Activated T-helper 1 cell treated with anti-CD3 and anti-CD28 coated beads, Interleukin-12 subunit alpha, Interleukin-12 subunit beta, Interleukin-2, Interleukin-4 antibody, amounts not matched to agents 30 ng/mL and 10 ng/mL and 1 ng/mL, durations not matched to agents 14 hours and 24 hours and 36 hours (primary cell): ENCODE measurements at regions not wholly inside any gene's neighbourhood (a gene's known extent, or its start where the extent isn't known, plus 50 kb on each side); places are given as distances from the start of the nearest gene placed in this dataset.
A peak's percentile ranks its signal among the peaks of the same experiment; 100 is the strongest.

Source experiments
- DNase-seq: peaks from one replicate; pipeline ENCODE4 v3.0.0; 2021; ENCODE audit warnings: low spot score
- H3K27ac Mint-ChIP-seq: one replicate; pipeline ENCODE4 v1.8.0; 2021; ENCODE audit warnings: mild to moderate bottlenecking, mixed read lengths
- H3K27me3 Mint-ChIP-seq: one replicate; pipeline ENCODE4 v1.8.0; 2022; ENCODE audit warnings: mild to moderate bottlenecking, moderate library complexity, mixed read lengths; ENCODE audit not compliant: insufficient read depth
- H3K36me3 Mint-ChIP-seq: one replicate; pipeline ENCODE4 v1.8.0; 2021; ENCODE audit warnings: low read depth, mixed read lengths
- H3K4me1 Mint-ChIP-seq: one replicate; pipeline ENCODE4 v1.8.0; 2021; ENCODE audit warnings: low read depth, mixed read lengths
- H3K4me3 Mint-ChIP-seq: one replicate; pipeline ENCODE4 v1.8.0; 2021; ENCODE audit warnings: mild to moderate bottlenecking, moderate library complexity, mixed read lengths
- H3K9me3 Mint-ChIP-seq: one replicate; pipeline ENCODE4 v1.8.0; 2021; ENCODE audit warnings: mixed read lengths
- intact Hi-C: fragments of 100-400 bp; cut with micrococcal nuclease; formaldehyde crosslinking; loops from one replicate; pipeline ENCODE4 v1.15.1; 2024

DNA sequence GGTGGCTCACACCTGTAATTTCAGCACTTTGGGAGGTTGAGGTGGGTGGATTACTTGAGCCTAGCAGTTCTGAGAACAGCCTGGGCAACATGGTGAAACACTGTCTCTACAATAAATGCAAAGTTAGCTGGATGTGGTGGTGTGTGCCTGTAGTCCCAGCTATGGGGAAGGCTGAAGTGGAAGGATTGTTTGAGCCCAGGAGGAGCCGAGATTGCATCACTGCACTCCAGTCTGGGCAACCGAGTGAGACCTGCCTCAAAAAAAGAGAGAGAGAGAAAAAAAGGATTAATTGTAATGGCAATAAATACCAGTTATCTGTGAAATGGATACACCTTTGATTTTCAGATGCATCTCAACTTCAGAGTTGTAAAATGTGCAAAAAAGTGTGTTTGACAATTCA is 58.8 kb downstream of the SPRY1 start:
- H3K4me1 Mint-ChIP-seq, result peaks cover 12% of the 10 kb centered on the region
- no peak overlapping the region for H3K27ac Mint-ChIP-seq
- intact Hi-C loops, result loop anchor here (2.0 kb wide), 1 partner anchor 23 kb away; no protein-coding TSS in a partner anchor
- no peak for DNase-seq
- no peaks in the 10 kb centered on the region for H3K27me3 Mint-ChIP-seq
- H3K36me3 Mint-ChIP-seq, result peaks cover 2% of the 10 kb centered on the region
- H3K4me3 Mint-ChIP-seq, result no peak overlapping the region
- peaks cover 4% of the 10 kb centered on the region for H3K9me3 Mint-ChIP-seq

DNA sequence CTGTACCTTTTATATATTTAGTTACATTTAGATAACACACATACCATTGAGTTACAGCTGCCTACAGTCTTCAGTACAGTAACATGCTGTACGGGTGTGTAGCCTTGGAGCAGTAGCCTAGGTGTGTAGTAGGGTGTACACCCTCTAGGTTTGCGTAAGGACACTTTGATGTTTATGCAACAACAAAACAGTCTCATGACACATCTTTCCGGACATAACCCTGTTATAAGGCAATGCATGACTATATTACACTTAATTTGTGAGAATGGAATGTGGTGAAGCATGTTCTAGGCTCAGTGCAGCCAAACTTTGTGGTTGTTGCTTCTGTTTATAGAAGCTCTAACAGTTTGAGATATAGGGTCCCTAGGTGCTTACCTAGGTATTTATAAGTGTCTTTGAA is 65.4 kb downstream of the SPRY1 start:
- Mint-ChIP-seq H3K36me3 (no peaks in the 10 kb centered on the region), H3K27me3 (peaks cover 8% of the 10 kb centered on the region)

DNA sequence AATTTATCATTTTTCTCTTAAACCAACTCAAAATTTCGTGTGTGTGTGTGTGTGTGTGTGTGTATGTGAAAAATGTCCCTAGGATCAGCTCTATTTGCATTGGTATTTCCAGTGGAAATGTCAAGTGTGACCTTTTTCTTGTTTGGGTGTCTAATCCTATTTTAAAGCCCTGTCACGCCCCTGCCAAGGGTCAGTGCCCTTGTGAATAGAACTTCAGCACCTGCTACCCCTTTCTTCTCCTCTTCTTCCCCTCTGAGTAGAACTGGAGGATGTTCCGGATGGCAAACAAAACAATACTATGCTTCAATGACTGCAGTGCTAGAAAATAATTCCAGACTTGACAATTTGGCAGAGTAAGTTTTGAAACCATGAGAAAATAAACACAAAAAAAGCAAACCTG is 67.3 kb downstream of the SPRY1 start:
- intact Hi-C loops, result loop anchor here (2.0 kb wide), 1 partner anchor 13 kb away; no protein-coding TSS in a partner anchor
- Mint-ChIP-seq H3K36me3 (no peaks in the 10 kb centered on the region), H3K4me3 (no peak overlapping the region), H3K4me1 (peaks cover 6% of the 10 kb centered on the region), H3K9me3 (no peaks in the 10 kb centered on the region), H3K27me3 (peaks cover 8% of the 10 kb centered on the region), H3K27ac (no peak overlapping the region)
- no peak for DNase-seq

More for the DNA sequence above, 65.4 kb downstream of the SPRY1 start:
- no peaks in the 10 kb centered on the region for H3K9me3 Mint-ChIP-seq
- H3K4me3 Mint-ChIP-seq, result no peak overlapping the region
- H3K27ac Mint-ChIP-seq, result no peak overlapping the region
- no peak for DNase-seq
- intact Hi-C loops, result no loop called here
- H3K4me1 Mint-ChIP-seq, result peaks cover 6% of the 10 kb centered on the region

DNA sequence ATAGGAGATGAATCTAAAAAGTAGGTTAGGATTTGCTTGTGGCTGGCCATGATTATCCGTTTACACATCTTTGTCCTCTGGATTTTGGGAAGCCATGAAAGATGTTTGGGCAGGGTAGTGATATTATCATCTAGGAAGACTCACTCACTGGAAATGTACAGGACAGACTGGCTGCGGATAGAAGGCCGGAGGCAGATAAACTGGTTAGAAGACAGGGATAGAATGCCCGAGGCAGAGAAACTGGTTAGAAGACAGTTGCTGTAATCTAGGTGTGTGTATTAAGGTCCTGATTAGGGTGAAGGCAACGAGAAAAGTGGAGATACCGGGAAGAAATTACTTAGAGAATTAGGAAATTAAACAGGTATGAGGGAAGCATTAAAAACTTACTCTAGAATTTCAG is 68.8 kb downstream of the SPRY1 start:
- Mint-ChIP-seq H3K4me3 (no peak overlapping the region), H3K27me3 (peaks cover 8% of the 10 kb centered on the region), H3K4me1 (peaks cover 6% of the 10 kb centered on the region)

DNA sequence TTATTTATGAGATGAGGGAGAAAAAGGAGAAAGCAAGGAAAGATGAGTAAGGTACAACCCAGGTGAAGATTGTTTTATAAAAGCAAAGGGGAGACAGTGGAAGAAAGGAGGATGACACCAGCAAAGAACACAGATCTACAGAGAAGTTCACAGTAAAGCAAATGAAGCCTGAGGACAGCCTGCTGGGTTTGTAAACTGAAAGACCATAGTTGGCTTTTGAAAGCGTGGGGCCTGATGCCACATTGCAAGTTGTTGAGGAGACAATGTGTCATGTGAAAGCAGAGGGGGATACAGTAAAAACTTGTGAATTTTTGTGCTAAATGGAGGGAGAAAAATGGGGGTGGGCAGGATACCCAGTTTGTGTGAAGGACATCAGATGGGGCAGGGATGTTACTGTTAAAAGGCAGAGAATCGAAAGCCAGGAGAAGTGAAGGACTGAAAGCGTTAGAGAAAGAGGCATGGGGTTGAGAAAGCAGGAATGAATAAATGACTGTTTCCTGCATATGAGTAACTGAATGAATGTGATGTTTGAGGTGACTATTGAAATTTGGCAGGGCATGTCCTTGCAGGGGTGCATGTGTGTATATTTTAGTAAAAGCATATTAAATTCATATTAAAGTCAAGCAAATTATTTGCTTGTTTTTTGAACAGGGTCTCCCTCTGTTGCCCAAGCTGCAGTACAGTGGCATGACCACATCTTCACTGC is 69.6 kb downstream of the SPRY1 start:
- no peaks in the 10 kb centered on the region for H3K9me3 Mint-ChIP-seq
- DNase-seq, result no peak
- no peaks in the 10 kb centered on the region for H3K36me3 Mint-ChIP-seq
- peaks cover 8% of the 10 kb centered on the region for H3K27me3 Mint-ChIP-seq
- intact Hi-C loops, result no loop called here
- no peak overlapping the region for H3K4me3 Mint-ChIP-seq
- no peak overlapping the region for H3K27ac Mint-ChIP-seq
- H3K4me1 Mint-ChIP-seq, result peaks cover 6% of the 10 kb centered on the region

More for the DNA sequence above, 68.8 kb downstream of the SPRY1 start:
- no peak for DNase-seq
- Mint-ChIP-seq H3K9me3 (no peaks in the 10 kb centered on the region), H3K36me3 (no peaks in the 10 kb centered on the region), H3K27ac (no peak overlapping the region)
- intact Hi-C loops, result loop anchor here (2.0 kb wide), 1 partner anchor 15 kb away; no protein-coding TSS in a partner anchor

DNA sequence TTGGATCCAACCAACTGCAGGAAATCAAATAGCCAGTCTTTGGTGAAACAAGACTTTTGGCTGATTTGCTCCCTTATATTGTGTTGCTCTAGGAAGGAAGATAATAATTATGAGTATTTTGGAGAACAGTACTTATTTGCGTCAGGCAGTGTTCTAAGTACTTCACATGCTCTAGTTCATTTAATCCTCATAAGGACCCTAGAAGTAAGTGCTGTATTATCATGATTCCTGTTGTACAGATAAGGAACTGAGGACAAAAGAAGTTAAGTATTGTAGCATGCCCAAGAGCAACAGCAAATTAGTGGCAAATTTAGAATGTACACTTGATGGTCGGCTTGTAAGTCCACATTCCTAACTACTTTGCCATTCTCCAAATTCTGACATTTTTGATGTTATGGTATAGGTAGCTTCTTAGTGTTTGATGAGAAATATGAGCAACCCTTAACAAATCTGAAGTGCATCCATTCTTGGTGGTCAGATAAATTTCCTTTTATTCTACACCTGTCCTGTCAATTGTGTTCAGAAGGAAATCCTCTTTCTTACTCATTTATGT is 72.0 kb downstream of the SPRY1 start:
- intact Hi-C loops, result no loop called here
- no peak overlapping the region for H3K27ac Mint-ChIP-seq
- no peak overlapping the region for H3K4me3 Mint-ChIP-seq
- H3K4me1 Mint-ChIP-seq, result peaks cover 6% of the 10 kb centered on the region
- H3K27me3 Mint-ChIP-seq, result peaks cover 8% of the 10 kb centered on the region
- H3K9me3 Mint-ChIP-seq, result no peaks in the 10 kb centered on the region
- no peak for DNase-seq
- peaks cover 1% of the 10 kb centered on the region for H3K36me3 Mint-ChIP-seq

DNA sequence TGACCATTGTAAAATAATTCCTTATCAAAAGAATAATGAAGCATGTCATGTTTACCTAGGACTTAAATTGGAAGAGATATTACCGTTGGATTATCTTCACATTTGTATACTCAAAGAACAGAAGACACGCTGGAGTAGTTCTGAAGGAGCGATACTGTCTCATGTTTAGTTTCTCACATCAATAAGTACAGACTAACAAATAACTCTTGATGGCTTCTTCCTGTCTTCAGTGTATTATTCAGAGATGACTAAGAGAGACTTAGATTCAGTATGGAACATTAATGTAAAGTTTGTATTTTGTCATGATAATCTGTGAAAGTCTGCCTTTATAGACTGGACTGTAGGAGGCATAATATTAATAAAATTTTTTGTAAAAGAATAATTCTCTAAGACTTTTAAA is 72.7 kb downstream of the SPRY1 start:
- Mint-ChIP-seq H3K4me3 (no peak overlapping the region), H3K4me1 (peaks cover 6% of the 10 kb centered on the region), H3K9me3 (no peaks in the 10 kb centered on the region), H3K36me3 (peaks cover 1% of the 10 kb centered on the region), H3K27ac (no peak overlapping the region), H3K27me3 (peaks cover 3% of the 10 kb centered on the region)
- DNase-seq, result no peak
- intact Hi-C loops, result no loop called here

DNA sequence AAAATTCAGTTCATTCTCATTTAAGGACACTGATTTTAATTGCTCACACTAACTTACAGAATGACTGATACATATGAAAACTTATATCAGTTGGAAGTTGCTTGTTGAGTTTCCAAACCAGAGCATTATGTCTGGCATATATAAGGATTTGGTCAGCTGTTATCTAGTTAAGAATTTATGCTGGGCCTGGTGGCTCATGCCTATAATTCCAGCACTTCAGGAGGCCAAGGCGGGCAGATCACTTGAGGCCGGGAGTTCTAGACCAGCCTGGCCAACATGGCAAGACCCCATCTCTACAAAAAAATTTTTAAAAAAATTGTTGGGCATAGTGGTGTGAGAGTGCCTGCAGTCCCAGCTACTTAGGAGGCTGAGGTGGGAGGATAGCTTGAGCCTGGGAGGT is 73.1 kb downstream of the SPRY1 start:
- Mint-ChIP-seq H3K36me3 (peaks cover 1% of the 10 kb centered on the region), H3K27me3 (peaks cover 3% of the 10 kb centered on the region), H3K4me1 (peaks cover 6% of the 10 kb centered on the region), H3K4me3 (no peak overlapping the region), H3K9me3 (no peaks in the 10 kb centered on the region), H3K27ac (no peak overlapping the region)
- DNase-seq, result no peak
- intact Hi-C loops, result no loop called here

DNA sequence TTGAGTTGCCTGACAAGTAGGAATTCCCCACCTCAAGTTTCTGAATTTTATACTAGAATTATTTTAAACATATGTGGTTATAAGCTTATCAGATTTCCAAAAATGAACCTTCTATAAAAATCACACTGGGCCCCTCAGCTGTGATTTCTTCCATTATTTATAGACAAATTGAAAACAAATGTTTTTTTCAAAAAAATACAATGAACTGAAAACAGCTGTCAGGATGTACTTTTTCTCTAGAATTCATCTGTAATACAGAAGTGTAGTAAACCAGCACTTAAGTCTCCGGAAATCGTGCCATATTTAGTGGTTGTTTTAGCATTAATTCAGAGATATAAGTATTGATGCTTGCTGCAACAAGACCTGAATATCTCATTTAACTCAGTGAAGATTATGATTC is 74.0 kb downstream of the SPRY1 start:
- H3K36me3 Mint-ChIP-seq, result peaks cover 1% of the 10 kb centered on the region
- no peak overlapping the region for H3K4me3 Mint-ChIP-seq
- DNase-seq, result no peak
- intact Hi-C loops, result no loop called here
- peaks cover 6% of the 10 kb centered on the region for H3K4me1 Mint-ChIP-seq
- H3K27ac Mint-ChIP-seq, result no peak overlapping the region
- peaks cover under 1% of the 10 kb centered on the region for H3K9me3 Mint-ChIP-seq
- H3K27me3 Mint-ChIP-seq, result peaks cover 3% of the 10 kb centered on the region

DNA sequence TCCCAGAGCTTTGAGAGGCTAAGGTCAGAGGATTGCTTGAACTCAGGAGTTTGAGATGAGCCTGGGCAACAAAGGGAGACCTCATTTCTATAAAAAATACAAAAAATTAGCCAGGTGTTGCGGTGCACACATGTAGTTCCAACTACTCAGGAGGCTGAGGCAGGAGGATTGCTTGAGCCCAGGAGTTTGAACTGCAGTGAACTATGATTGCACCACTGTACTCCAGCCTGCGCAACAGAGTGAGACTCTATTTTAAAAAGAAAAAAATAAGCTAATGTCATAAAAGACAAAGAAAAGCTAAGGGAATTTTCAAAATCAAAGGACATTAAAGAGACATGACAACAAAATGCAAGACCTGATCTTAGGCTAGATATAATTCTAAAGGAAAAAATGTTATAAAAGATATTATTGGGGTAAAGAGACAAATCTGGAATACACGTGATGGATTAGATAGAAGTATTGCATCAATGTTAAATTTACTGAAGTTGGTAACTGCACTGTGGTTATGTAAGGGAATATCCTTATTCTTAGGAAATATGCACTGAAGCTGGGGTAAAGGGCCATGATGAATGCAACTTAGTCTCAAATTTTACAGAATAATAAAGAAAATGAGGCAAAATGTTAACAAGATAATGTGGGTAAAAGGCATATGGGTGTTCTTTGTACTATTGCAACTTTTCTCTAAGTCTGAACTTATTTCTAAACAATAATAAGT is 75.2 kb downstream of the SPRY1 start:
- Mint-ChIP-seq H3K4me3 (no peak overlapping the region), H3K4me1 (peaks cover 11% of the 10 kb centered on the region), H3K36me3 (peaks cover 5% of the 10 kb centered on the region), H3K27ac (no peak overlapping the region), H3K9me3 (peaks cover 5% of the 10 kb centered on the region), H3K27me3 (peaks cover 3% of the 10 kb centered on the region)
- DNase-seq, result no peak
- intact Hi-C loops, result no loop called here

DNA sequence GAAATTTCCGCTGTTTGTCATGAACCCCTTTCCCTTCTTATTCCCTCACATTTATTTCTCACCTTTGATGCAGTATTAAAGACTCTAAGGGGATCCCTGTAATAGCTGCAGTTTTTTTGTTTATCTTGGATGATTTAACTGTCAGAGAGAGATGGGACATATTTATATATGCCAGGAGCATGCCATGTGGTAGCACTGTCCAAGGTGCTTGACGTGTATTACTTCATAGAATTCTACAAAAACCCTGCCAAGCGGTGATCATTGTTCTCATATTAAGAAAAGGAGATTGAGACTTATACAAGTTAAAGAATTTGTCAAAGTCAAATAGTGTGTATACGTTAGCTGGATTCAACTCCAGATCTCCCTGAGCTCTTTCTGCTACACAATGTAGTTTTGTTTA is 78.2 kb downstream of the SPRY1 start:
- Mint-ChIP-seq H3K9me3 (peaks cover 5% of the 10 kb centered on the region), H3K27me3 (peaks cover 3% of the 10 kb centered on the region), H3K4me1 (peaks cover 41% of the 10 kb centered on the region), H3K4me3 (no peak overlapping the region), H3K27ac (no peak overlapping the region), H3K36me3 (peaks cover 8% of the 10 kb centered on the region)
- DNase-seq, result no peak
- intact Hi-C loops, result loop anchor here (5.0 kb wide), 1 partner anchor 53 kb away; no protein-coding TSS in a partner anchor

DNA sequence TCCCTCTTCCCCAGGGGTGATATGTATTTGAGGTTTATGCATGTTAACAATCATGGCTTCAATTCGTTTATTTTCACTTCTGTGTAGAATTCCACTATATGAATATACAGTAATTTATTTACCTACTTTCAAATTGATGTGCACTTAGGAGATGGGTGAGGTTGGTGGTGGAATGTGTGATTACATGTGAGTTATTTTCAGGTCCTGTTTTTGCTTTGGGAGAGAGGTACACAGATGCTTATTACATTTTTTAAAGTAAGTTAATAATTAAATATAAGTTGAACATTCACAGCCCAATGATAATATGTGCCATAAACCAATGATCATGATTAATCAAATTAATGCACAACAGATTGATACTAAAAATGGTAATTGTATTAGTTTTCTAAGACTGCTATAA is 79.5 kb downstream of the SPRY1 start:
- intact Hi-C loops, result loop anchor here (5.0 kb wide), 1 partner anchor 54 kb away; no protein-coding TSS in a partner anchor
- H3K36me3 Mint-ChIP-seq, result peaks cover 8% of the 10 kb centered on the region
- H3K27me3 Mint-ChIP-seq, result peaks cover 3% of the 10 kb centered on the region
- DNase-seq, result no peak
- H3K4me1 Mint-ChIP-seq, result peaks cover 47% of the 10 kb centered on the region
- H3K27ac Mint-ChIP-seq, result no peak overlapping the region
- H3K9me3 Mint-ChIP-seq, result peaks cover 5% of the 10 kb centered on the region
- no peak overlapping the region for H3K4me3 Mint-ChIP-seq

DNA sequence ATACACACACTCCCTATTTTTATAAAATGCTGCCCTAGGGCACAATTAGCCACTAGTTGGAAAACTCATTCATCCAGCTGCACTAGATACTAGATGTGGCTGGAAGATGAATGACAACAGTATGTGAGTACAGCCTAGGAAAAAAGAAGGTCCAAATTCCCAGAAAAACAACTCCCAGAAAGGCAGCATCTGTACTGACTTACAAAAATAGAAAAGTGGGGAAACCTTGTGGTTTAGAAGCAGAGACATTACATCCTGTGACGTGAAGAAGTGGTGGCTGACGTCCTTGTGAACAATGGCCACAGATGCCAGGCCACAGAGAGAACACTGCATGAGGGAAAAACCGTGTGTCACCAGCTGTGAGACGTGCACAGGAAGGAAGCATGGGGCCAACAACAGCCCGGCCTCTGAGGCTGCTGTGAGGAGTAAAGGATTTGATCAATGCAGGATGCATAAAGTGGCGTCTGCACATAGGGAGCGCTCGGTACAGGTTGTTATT is 81.2 kb downstream of the SPRY1 start:
- DNase-seq, result peak; percentile 67
- Mint-ChIP-seq H3K36me3 (peaks cover 8% of the 10 kb centered on the region), H3K4me3 (peak overlapping the region; percentile 56), H3K27me3 (no peaks in the 10 kb centered on the region), H3K4me1 (peaks cover 55% of the 10 kb centered on the region), H3K9me3 (peaks cover 5% of the 10 kb centered on the region), H3K27ac (peak overlapping the region; percentile 89)
- intact Hi-C loops, result loop anchor here (1.0 to 5.0 kb wide), 5 partner anchors 12 to 78 kb away; no protein-coding TSS in a partner anchor
